Midbrain (tissue), 1 donor: ENCODE measurements at regions not wholly inside any gene's neighbourhood (a gene's known extent, or its start where the extent isn't known, plus 50 kb on each side); places are given as distances from the start of the nearest gene placed in this dataset.

Source experiments
- DNase-seq: peaks from one replicate; lab custom pipeline; 2025; lab: John Stamatoyannopoulos, UW

- no peak for DNase-seq
Observed at GRCh38 chr12:30874455-30875321, 51.9 kb upstream of the TSPAN11 start.

GRCh38 chr12:30870491-30871265 lies 55.9 kb upstream of the TSPAN11 start:
- DNase-seq = no peak

GRCh38 chr12:30867415-30867814 lies 59.1 kb upstream of the TSPAN11 start:
- no peak for DNase-seq

- DNase-seq = no peak
Observed at GRCh38 chr12:30866256-30866655, 60.3 kb upstream of the TSPAN11 start.

GRCh38 chr12:30863839-30864238 lies 62.7 kb upstream of the TSPAN11 start:
- no peak for DNase-seq

DNA sequence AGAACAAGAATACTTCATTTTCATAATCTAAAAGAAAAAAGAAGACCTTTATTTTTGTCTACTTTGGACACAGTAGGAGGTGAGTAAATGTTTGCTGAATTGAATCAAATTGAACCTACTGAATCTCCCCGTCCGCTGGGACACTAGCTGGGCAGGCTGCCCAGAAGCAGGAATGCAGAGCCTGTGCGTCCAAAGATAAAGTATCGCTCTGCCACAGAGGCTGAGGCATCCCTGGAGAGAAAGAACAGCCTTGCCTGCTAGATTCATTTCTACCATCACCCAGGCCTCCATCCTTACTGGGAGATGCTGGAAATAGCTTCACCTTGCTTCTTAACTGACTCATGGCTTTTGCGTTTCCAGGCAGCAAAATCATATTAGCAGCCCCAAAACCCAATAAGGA lies 64.1 kb upstream of the TSPAN11 start:
- no peak for DNase-seq

DNA sequence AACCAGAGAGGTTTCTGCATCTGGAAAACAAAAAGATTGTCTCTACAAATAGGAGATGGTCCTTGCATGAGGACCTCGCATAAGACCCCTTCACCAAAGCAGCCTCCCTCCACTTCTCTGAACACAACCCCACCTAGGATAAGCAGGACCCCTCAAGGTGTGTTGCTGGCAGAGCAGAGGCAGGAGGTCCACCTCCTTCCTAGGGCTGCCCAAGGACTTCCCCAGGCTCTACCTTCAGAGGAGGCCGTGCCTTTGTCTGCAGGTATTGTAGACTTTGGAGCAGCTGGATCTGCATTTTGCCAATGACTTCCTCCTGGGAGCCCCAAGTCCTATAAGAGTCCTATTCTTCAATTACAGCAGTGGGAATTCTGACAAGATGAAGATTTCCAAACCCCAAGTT lies 67.3 kb upstream of the TSPAN11 start:
- DNase-seq = no peak

GRCh38 chr12:30858471-30858870 lies 68.1 kb upstream of the TSPAN11 start:
- no peak for DNase-seq

DNA sequence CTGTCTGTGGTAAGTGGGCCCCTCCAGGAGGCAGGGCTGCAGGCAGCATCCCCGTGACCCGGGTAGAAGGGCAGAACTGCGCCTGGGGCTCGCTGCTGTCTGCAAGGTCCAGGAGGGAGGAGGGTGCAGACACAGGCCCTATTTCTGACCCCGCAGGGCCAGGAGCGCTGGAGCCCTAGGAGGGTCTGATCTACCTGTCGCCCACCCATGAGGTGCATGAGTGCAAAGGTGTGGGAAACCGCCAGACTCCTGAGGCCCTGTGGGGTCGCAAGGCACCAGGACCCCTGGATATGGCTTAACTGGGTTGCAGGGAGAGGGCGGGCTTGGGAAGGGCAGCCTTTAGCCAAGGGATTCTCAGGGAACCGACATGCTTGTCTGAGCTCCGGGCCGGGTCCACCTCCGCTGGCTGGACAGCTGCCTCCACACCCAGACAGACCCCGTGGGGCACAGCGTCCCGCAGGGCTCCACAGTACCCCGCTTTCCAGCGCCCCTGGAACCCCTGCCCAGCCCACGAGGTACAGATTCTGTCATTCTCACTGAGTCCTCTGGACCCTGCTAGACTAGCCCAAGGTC lies 72.9 kb upstream of the TSPAN11 start:
- no peak for DNase-seq

- no peak for DNase-seq
Observed at GRCh38 chr12:30850684-30851083, 75.9 kb upstream of the TSPAN11 start.

DNA sequence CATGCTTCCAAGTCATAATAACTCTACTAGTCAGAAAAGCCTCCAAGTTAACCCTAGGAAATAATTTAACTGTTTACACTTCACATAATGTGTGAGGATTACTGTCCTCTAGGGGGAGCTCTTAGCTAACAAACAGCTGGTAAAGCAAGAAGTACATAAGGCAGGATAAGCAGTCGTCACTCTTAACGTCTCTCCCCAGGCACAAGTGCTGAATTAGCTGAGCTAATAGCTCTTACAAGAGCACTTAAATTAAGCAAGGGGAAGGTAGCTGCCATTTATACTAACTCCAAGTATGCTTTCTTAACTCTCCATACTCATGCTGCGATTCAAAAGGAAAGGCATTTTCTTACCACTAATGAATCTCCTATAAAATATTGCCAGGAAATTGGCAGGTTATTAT lies 79.3 kb upstream of the TSPAN11 start:
- DNase-seq = peak; percentile 23

- no peak for DNase-seq
Observed at GRCh38 chr12:30846776-30847175, 79.8 kb upstream of the TSPAN11 start.

DNA sequence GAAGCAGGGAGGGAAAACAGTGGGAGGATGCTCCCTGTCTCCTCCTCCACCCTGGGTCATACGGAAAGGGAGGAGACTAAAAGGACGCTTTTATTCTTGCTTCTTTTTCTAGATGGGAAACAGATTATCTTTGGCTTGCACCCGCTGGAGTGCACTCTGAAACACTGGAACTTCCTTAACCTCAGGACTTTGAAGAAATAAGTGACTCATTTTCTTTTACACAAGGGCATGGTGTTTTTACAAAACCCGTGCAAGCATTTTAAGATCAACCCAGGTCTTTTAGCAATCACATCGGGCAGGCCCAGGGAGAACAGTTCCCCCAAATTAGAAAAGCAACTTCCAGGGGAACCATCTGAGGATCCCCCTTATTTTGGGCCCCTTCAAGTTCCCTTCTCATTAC lies 80.9 kb upstream of the TSPAN11 start:
- DNase-seq = no peak

DNA sequence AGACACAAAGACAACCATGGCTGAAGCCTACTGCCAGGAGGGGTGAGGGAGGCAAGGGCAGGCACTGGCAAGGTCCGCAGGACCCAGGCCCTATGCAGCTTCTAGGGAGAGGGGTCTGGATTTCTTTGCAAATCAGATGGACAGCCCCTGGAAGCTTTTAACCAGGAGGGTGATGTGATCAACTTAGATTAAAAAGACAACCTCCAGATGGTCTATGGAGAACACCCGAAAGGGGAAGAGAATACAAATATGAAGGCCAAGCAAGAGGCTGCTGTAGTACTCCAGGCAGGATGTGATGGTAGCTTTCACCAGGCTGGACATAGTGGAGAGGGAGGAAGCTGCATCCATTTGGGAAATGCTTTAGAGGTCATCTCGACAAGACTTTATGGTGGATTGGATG lies 83.3 kb upstream of the TSPAN11 start:
- DNase-seq = no peak

DNA sequence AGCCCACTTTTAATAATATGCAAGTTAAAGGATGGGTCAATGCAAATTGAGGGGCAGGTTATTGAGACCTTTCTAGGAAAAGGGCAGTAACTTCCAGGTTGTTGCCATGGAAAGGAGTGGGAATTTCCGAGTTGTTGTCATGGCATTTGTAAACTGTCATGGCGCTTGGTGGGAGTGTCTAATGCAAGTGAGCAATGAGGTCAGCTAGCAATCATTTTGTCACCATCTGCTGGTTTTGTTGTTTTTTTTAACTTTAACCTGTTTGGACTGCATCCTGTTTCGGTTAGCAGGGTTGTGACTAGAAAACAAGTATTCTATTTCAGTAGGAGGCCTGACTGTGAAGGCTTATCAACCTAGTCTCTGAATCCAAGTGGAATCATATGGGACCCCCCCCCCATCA lies 85.8 kb upstream of the TSPAN11 start:
- no peak for DNase-seq

GRCh38 chr12:30839643-30840220 lies 85.0 kb upstream of the CAPRIN2 start:
- no peak for DNase-seq

DNA sequence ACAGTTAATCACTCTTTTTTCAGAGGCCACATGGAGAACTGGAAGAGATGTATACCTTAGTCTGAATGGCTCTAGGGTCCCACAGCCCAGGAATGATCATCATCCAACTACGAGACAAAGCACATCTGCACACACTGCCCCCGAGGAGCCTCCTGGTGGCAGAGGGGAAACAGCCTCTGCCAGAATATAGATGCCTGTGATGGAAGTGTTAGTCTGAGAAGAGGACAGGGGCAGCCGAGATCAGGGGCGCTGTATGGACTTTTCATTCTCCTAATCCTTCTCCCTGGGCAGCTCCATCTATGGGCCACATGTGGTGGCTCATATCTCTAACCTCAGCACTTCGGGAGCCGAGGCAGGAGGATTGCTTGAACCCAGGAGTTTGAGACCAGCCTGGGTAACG lies 82.8 kb upstream of the CAPRIN2 start:
- no peak for DNase-seq

DNA sequence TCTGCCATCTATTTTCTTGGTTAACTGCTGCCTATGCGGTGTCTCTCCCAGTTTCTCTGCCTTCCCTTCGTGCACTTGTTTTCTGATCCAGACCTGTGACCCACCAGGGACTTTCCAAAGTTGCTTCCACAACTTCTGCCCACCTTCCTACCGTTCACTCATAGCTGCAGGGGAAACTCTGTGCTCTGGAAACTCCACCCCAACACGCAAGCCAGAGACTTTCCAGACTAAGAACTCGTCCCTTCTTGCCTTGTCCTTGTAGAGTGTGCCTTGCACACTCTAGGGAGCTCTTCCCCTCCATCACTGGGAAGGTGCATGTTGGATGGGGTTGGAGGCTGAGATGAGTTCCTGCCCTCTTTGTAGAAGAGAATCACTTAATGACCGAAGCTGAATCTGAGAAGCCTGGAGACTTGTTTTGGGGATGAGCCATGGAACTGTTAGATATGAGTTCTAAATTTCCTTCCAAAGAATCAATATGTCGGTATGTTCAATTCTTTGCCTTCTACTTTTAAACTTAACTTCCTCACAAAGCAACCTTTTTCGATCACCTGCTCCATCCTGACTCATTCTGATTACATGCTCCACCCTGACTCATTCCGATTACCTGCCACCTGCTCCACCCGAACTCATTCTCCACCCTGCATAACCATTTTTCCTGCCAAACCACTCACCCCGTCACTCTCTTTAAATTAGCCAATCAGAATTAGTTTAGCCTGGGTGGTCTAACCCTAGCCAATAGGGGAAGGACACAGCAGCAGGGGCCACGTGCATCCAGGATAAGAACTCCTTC lies 82.1 kb upstream of the CAPRIN2 start:
- DNase-seq = no peak

GRCh38 chr12:30835216-30835615 lies 80.5 kb upstream of the CAPRIN2 start:
- DNase-seq = no peak

DNA sequence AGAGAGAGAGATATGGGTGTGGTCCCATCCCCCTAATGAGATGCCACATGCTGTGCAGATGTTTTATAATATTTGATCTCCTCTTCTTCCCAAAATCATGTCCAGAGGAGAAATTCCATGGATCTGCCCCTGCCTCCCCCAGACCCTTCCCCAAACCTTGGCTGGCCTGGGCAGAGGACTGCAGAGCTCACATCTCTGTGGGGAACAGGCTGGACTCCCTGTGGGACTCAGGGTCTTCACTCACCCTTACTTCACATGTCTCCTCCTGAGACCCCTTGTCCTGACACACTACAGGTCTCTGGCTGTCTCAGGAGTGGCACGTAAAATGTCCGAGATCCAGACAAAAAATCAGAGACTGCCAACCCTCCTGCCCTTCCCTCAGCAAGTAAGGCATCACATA lies 76.0 kb upstream of the CAPRIN2 start:
- DNase-seq = no peak

DNA sequence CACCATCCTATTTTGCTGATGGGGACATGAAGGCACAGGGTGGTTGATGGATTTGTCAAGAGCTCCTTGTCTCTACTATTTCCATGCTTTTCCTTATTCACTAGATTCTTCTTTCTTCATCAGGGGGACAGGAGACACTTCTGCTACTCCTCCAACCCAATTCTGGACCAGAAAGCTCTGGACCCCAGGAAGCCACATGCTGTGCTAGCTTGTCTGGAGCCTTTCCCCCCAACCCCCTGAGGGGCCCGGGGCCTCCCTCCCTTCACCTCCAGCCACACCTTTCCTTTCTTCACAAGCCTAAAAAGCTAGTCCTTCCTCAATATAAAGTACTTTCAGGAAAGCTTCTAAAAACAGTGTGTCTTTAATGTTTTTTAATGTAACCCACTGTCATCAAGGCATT lies 75.1 kb upstream of the CAPRIN2 start:
- DNase-seq = no peak

DNA sequence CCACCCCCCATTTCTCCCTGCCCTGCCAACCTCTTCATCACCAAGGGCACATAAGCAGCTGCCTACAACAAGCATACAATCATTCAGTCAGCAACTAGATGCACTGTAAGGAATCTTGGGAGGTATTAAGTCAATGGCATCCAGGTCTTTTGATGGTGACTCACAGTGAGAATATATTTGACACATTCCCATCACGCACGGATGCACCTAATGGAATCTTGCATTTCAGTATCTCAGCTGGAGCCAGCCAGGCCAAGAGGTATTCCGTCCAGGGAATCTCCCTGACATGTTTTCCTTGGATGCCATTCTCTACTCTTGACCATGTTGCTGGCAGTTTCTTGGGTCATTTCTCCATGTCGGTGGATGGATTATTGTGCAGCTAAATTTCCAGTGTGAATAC lies 73.9 kb upstream of the CAPRIN2 start:
- DNase-seq = no peak
